ENCODE measurements at regions not wholly inside any gene's neighbourhood (a gene's known extent, or its start where the extent isn't known, plus 50 kb on each side); places are given as distances from the start of the nearest gene placed in this dataset.

DNA sequence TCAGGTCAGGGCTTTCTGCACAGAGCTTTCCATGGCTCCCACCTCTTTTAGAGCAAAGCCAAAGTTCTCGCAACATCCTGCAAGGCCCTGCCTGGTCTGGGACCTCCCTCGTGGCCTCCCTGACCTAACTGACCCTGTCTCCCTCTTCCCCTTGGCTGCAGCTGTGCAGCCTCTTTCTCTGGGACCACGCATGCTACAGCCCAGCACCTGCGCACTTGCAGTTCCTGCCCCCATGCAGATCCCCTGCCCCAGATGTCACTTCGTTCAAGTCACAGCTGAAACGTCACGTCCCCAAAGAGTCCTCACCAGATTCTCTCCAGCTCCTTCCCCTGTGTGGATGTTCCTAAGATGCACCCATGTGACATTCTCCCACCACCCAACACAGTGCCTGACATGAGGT lies 61.2 kb upstream of the ZNF716 start:
- Histone ChIP-seq H3K4me3 (no peak overlapping the region), H3K9me3 (peaks cover 84% of the 10 kb centered on the region), H3K4me1 (ENCODE audit: low read depth) (no peaks in the 10 kb centered on the region), H3K36me3 (ENCODE audit: low read depth) (no peaks in the 10 kb centered on the region)
- ATAC-seq (no peak), DNase-seq (no peak)
- intact Hi-C loops (cut with DNase I, micrococcal nuclease): no loop called here
- TF ChIP-seq CTCF (IDR thresholded peaks at IDR 0.05): no peak

GRCh38 chr7:57398548-57398947 lies 51.4 kb upstream of the ZNF716 start:
- intact Hi-C loops (cut with DNase I, micrococcal nuclease): no loop called here
- no peak for DNase-seq
- no peak for ATAC-seq
- TF ChIP-seq CTCF (IDR thresholded peaks at IDR 0.05): no peak
- no peak overlapping the region for H3K4me3 ChIP-seq
- no peaks in the 10 kb centered on the region for H3K4me1 ChIP-seq (ENCODE audit: low read depth)
- peaks cover 69% of the 10 kb centered on the region for H3K9me3 ChIP-seq
- H3K36me3 ChIP-seq (ENCODE audit: low read depth): no peaks in the 10 kb centered on the region

- ATAC-seq (no peak), DNase-seq (no peak)
- Histone ChIP-seq H3K4me1 (ENCODE audit: low read depth) (no peaks in the 10 kb centered on the region), H3K36me3 (ENCODE audit: low read depth) (no peaks in the 10 kb centered on the region), H3K9me3 (peaks cover 72% of the 10 kb centered on the region), H3K4me3 (no peak overlapping the region)
- intact Hi-C loops (cut with DNase I, micrococcal nuclease): no loop called here
- no peak for TF ChIP-seq CTCF (IDR thresholded peaks at IDR 0.05)
Observed at GRCh38 chr7:57399251-57399940, 50.6 kb upstream of the ZNF716 start.

DNA sequence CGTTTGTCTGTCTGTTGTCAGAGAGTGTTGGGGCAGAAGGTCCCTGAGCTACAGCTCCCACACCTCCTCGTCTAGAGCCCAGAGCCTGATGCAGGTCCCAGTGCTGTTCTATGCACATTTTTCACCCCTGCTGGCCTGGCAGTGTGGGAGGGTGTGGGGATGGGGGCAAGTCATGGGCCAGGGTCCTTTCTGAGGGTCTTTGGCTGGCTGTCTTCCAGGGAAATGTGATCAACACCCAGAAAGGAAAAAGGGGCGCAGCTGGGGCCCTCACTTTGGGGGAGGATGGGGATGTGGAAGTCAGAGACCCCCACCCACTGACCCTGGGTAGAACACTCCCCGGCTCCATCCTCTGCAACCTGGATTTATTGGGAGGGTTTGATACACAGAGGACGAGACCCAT lies 50.0 kb upstream of the ZNF716 start:
- Histone ChIP-seq H3K9me3 (peaks cover 77% of the 10 kb centered on the region), H3K36me3 (ENCODE audit: low read depth) (no peaks in the 10 kb centered on the region), H3K4me3 (no peak overlapping the region), H3K4me1 (ENCODE audit: low read depth) (no peaks in the 10 kb centered on the region)
- TF ChIP-seq CTCF (IDR thresholded peaks at IDR 0.05): no peak
- DNase-seq (no peak), ATAC-seq (no peak)
- intact Hi-C loops (cut with DNase I, micrococcal nuclease): no loop called here

Measured in mucosa of descending colon (tissue), 3 donors.